ENCODE measurements at regions not wholly inside any gene's neighbourhood (a gene's known extent, or its start where the extent isn't known, plus 50 kb on each side); places are given as distances from the start of the nearest gene placed in this dataset.

- Histone ChIP-seq H3K4me3 (ENCODE audit: low read length) (no peak overlapping the region), H3K27ac (ENCODE audit: low read depth, low read length) (no peak overlapping the region), H3K27me3 (ENCODE audit: control insufficient read depth, low read length) (no peaks in the 10 kb centered on the region), H3K79me2 (ENCODE audit: control insufficient read depth, low read length) (no peaks in the 10 kb centered on the region), H3K4me2 (ENCODE audit: low read length) (no peak overlapping the region), H3K9me3 (ENCODE audit: control insufficient read depth, insufficient read depth, low read length) (no peaks in the 10 kb centered on the region), H3K36me3 (ENCODE audit: control insufficient read depth, low read length) (no peaks in the 10 kb centered on the region), H3K4me1 (ENCODE audit: control insufficient read depth, low read length) (peaks cover 20% of the 10 kb centered on the region), H4K20me1 (ENCODE audit: control insufficient read depth, insufficient read depth, low read depth, low read length) (no peaks in the 10 kb centered on the region), H3F3A (ENCODE audit: control insufficient read depth, insufficient read depth) (no peaks in the 10 kb centered on the region), H3K9me2 (replicated peaks; ENCODE audit: control insufficient read depth, low read length) (no peaks in the 10 kb centered on the region)
- TF ChIP-seq EZH2phosphoT487 (IDR thresholded peaks at IDR 0.05; ENCODE audit: borderline replicate concordance, low read length), result no peak
- TF ChIP-seq, protein P1, sequence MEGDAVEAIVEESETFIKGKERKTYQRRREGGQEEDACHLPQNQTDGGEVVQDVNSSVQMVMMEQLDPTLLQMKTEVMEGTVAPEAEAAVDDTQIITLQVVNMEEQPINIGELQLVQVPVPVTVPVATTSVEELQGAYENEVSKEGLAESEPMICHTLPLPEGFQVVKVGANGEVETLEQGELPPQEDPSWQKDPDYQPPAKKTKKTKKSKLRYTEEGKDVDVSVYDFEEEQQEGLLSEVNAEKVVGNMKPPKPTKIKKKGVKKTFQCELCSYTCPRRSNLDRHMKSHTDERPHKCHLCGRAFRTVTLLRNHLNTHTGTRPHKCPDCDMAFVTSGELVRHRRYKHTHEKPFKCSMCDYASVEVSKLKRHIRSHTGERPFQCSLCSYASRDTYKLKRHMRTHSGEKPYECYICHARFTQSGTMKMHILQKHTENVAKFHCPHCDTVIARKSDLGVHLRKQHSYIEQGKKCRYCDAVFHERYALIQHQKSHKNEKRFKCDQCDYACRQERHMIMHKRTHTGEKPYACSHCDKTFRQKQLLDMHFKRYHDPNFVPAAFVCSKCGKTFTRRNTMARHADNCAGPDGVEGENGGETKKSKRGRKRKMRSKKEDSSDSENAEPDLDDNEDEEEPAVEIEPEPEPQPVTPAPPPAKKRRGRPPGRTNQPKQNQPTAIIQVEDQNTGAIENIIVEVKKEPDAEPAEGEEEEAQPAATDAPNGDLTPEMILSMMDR (IDR thresholded peaks at IDR 0.05; ENCODE audit: low read depth, low read length, poor library complexity, severe bottlenecking), result no peak
Measured at GRCh38 chr1:11414926-11415538, 63.9 kb upstream of the DISP3 start.

- Histone ChIP-seq H3F3A (ENCODE audit: control insufficient read depth, insufficient read depth) (no peaks in the 10 kb centered on the region), H3K79me2 (ENCODE audit: control insufficient read depth, low read length) (no peaks in the 10 kb centered on the region), H3K9me3 (ENCODE audit: control insufficient read depth, insufficient read depth, low read length) (no peaks in the 10 kb centered on the region), H3K27ac (ENCODE audit: low read depth, low read length) (no peak overlapping the region), H4K20me1 (ENCODE audit: control insufficient read depth, insufficient read depth, low read depth, low read length) (no peaks in the 10 kb centered on the region), H3K4me2 (ENCODE audit: low read length) (no peak overlapping the region), H3K4me3 (ENCODE audit: low read length) (no peak overlapping the region), H3K36me3 (ENCODE audit: control insufficient read depth, low read length) (no peaks in the 10 kb centered on the region), H3K9me2 (replicated peaks; ENCODE audit: control insufficient read depth, low read length) (no peaks in the 10 kb centered on the region), H3K27me3 (ENCODE audit: control insufficient read depth, low read length) (no peaks in the 10 kb centered on the region), H3K4me1 (ENCODE audit: control insufficient read depth, low read length) (peaks cover 10% of the 10 kb centered on the region)
- TF ChIP-seq, protein P1 (IDR thresholded peaks at IDR 0.05; ENCODE audit: low read depth, low read length, poor library complexity, severe bottlenecking), result no peak
- no peak for TF ChIP-seq EZH2phosphoT487 (IDR thresholded peaks at IDR 0.05; ENCODE audit: borderline replicate concordance, low read length)
Measured at GRCh38 chr1:11417162-11417561, 61.8 kb upstream of the DISP3 start.

DNA sequence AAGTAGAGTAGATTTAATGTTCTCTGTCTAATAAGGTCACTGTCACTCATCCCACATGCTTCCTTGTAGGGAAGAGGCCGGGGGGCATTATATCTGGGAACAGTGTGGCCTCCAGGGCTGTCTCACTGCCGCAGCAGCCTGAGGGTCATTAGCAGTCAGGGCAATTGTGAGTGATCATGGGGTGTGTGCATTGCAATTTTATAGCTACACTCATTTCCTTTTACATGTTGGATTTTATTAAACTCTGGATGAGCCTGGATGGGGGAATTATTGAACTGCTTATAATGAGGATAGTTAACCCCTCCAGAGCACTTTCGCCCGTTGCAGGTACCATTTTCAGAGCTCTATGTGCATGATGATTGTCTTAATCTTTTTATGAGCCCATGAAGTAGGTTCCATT, 60.9 kb upstream of the DISP3 start:
- Histone ChIP-seq H3K36me3 (ENCODE audit: control insufficient read depth, low read length) (no peaks in the 10 kb centered on the region), H3K4me1 (ENCODE audit: control insufficient read depth, low read length) (peaks cover 10% of the 10 kb centered on the region), H3K9me3 (ENCODE audit: control insufficient read depth, insufficient read depth, low read length) (no peaks in the 10 kb centered on the region), H3K79me2 (ENCODE audit: control insufficient read depth, low read length) (no peaks in the 10 kb centered on the region), H3K4me3 (ENCODE audit: low read length) (no peak overlapping the region), H3K27me3 (ENCODE audit: control insufficient read depth, low read length) (no peaks in the 10 kb centered on the region), H3K9me2 (replicated peaks; ENCODE audit: control insufficient read depth, low read length) (no peaks in the 10 kb centered on the region), H3K27ac (ENCODE audit: low read depth, low read length) (no peak overlapping the region), H3F3A (ENCODE audit: control insufficient read depth, insufficient read depth) (no peaks in the 10 kb centered on the region), H3K4me2 (ENCODE audit: low read length) (no peak overlapping the region), H4K20me1 (ENCODE audit: control insufficient read depth, insufficient read depth, low read depth, low read length) (no peaks in the 10 kb centered on the region)
- no peak for TF ChIP-seq EZH2phosphoT487 (IDR thresholded peaks at IDR 0.05; ENCODE audit: borderline replicate concordance, low read length)
- TF ChIP-seq, protein P1 (IDR thresholded peaks at IDR 0.05; ENCODE audit: low read depth, low read length, poor library complexity, severe bottlenecking), result no peak

Data from DOHH2 (cell line).